HG03575 (cell line): ENCODE measurements at regions not wholly inside any gene's neighbourhood (a gene's known extent, or its start where the extent isn't known, plus 50 kb on each side); places are given as distances from the start of the nearest gene placed in this dataset.
"Not testable (repeated sequence)": the region's sequence is repeated elsewhere in the genome, so short reads cannot be mapped to it uniquely, and the experiment has no call there.

Experiments
- ATAC-seq: cut with Tn5 transposase; IDR thresholded peaks from one replicate; pipeline ENCODE4 v1.9.1; 2021; ENCODE audit not compliant: unreplicated experiment, insufficient number of reproducible peaks, low FRiP score; ENCODE audit errors: extremely low read depth

GRCh38 chr6:155850408-155850841 lies 394.8 kb upstream of the NOX3 start:
- no peak for ATAC-seq

GRCh38 chr6:155847711-155848110 lies 392.1 kb upstream of the NOX3 start:
- ATAC-seq: no peak

GRCh38 chr6:155837474-155837873 lies 381.8 kb upstream of the NOX3 start:
- ATAC-seq: no peak

GRCh38 chr6:155832596-155832995 lies 377.0 kb upstream of the NOX3 start:
- ATAC-seq: no peak

- no peak for ATAC-seq
Observed at GRCh38 chr6:155830531-155830930, 374.9 kb upstream of the NOX3 start.

GRCh38 chr6:155829646-155830045 lies 374.0 kb upstream of the NOX3 start:
- ATAC-seq: no peak

- ATAC-seq: no peak
Observed at GRCh38 chr6:155828989-155829388, 373.4 kb upstream of the NOX3 start.

GRCh38 chr6:155818698-155819097 lies 363.1 kb upstream of the NOX3 start:
- ATAC-seq: no peak

GRCh38 chr6:155813548-155813947 lies 357.9 kb upstream of the NOX3 start:
- no peak for ATAC-seq

- ATAC-seq: no peak
Observed at GRCh38 chr6:155807243-155807642, 351.6 kb upstream of the NOX3 start.

- ATAC-seq: no peak
Observed at GRCh38 chr6:155801046-155801445, 345.4 kb upstream of the NOX3 start.

GRCh38 chr6:155798876-155799275 lies 343.2 kb upstream of the NOX3 start:
- ATAC-seq: not testable (repeated sequence)

GRCh38 chr6:155795173-155795796 lies 339.6 kb upstream of the NOX3 start:
- ATAC-seq: no peak

GRCh38 chr6:155791891-155792290 lies 336.3 kb upstream of the NOX3 start:
- ATAC-seq: no peak

- ATAC-seq: no peak
Observed at GRCh38 chr6:155791186-155791585, 335.5 kb upstream of the NOX3 start.

- no peak for ATAC-seq
Observed at GRCh38 chr6:155787168-155787567, 331.5 kb upstream of the NOX3 start.

GRCh38 chr6:155786528-155786927 lies 330.9 kb upstream of the NOX3 start:
- no peak for ATAC-seq

GRCh38 chr6:155782739-155783459 lies 327.3 kb upstream of the NOX3 start:
- no peak for ATAC-seq

GRCh38 chr6:155782320-155782731 lies 326.7 kb upstream of the NOX3 start:
- ATAC-seq: no peak

GRCh38 chr6:155779456-155779855 lies 323.8 kb upstream of the NOX3 start:
- ATAC-seq: no peak

GRCh38 chr6:155778336-155778735 lies 322.7 kb upstream of the NOX3 start:
- ATAC-seq: no peak
